ENCODE measurements at regions not wholly inside any gene's neighbourhood (a gene's known extent, or its start where the extent isn't known, plus 50 kb on each side); places are given as distances from the start of the nearest gene placed in this dataset.
"Not testable (repeated sequence)": the region's sequence is repeated elsewhere in the genome, so short reads cannot be mapped to it uniquely, and the experiment has no call there.

DNA sequence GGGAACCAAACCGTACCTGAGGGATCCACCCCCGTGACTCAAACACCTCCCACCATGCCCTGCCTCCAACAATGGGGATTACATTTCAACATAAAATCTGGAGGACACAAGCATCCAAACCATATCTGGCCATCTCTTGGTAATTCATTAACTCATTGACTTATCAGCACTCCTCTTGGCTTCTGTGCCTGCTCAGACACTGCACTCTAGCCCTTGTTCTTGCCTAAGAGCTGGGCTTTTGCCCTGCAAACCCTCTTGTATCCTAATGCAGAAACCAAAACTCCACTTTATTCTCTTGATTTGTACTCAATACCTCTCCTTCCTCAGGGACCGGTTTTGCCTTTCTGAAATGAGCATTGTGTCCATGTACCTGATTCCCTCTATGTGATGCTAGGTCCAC, 330.2 kb upstream of the FZD8 start:
- TF ChIP-seq, protein P1, sequence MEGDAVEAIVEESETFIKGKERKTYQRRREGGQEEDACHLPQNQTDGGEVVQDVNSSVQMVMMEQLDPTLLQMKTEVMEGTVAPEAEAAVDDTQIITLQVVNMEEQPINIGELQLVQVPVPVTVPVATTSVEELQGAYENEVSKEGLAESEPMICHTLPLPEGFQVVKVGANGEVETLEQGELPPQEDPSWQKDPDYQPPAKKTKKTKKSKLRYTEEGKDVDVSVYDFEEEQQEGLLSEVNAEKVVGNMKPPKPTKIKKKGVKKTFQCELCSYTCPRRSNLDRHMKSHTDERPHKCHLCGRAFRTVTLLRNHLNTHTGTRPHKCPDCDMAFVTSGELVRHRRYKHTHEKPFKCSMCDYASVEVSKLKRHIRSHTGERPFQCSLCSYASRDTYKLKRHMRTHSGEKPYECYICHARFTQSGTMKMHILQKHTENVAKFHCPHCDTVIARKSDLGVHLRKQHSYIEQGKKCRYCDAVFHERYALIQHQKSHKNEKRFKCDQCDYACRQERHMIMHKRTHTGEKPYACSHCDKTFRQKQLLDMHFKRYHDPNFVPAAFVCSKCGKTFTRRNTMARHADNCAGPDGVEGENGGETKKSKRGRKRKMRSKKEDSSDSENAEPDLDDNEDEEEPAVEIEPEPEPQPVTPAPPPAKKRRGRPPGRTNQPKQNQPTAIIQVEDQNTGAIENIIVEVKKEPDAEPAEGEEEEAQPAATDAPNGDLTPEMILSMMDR (IDR thresholded peaks at IDR 0.05; ENCODE audit: low read length, missing control alignments): no peak
- H3K4me3 ChIP-seq (replicated peaks; ENCODE audit: low read depth, low read length): no peak overlapping the region
- no peak for DNase-seq (ENCODE audit: low read depth)

- H3K4me3 ChIP-seq (replicated peaks; ENCODE audit: low read depth, low read length): no peak overlapping the region
- no peak for DNase-seq (ENCODE audit: low read depth)
- TF ChIP-seq, protein P1 (IDR thresholded peaks at IDR 0.05; ENCODE audit: low read length, missing control alignments): no peak
Measured at GRCh38 chr10:35971397-35971796, 329.3 kb upstream of the FZD8 start.

- TF ChIP-seq, protein P1 (IDR thresholded peaks at IDR 0.05; ENCODE audit: low read length, missing control alignments): no peak
- DNase-seq (ENCODE audit: low read depth): no peak
- no peak overlapping the region for H3K4me3 ChIP-seq (replicated peaks; ENCODE audit: low read depth, low read length)
Measured at GRCh38 chr10:35963685-35964084, 321.6 kb upstream of the FZD8 start.

DNA sequence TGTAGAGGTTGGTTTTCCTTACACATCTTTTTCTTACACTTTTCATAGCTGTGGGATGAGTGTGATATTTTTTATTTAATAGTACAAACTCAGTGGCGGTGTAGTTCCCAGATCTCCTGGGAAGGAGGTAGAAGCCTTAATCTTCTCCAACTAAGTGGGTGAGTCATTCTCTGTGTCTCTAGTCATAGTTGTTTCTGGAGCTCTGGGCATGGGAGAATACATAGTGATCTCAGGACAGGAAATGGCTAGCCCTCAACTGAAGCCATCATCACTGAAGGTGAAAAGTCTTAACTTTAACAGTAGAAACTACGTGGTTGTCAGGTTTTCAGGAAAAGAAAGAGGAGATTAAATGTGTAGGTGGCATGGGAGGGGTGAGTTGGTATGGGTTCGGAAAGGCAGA, 319.4 kb upstream of the FZD8 start:
- DNase-seq (ENCODE audit: low read depth): peak; percentile 24
- TF ChIP-seq, protein P1 (IDR thresholded peaks at IDR 0.05; ENCODE audit: low read length, missing control alignments): no peak

DNA sequence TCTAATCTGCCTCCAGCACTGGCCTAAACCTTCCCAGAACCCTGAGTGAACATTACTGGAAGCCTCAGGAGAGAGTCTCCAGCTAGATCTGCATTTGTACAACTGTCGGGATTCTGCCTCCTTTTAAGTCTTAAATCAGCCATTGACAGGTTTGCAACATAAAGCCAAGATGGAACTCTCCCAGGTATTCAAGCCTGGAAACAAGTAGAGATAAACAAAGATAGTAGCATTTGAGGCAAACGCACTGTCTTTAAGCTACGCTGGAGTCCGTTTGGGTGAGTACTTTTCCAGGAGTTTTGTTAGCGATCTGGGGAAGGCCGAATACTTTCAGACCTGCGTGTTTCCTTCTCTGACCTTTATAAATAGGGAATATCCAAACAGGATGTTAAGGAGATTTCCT, 317.2 kb upstream of the FZD8 start:
- DNase-seq (ENCODE audit: low read depth): no peak
- H3K4me3 ChIP-seq (replicated peaks; ENCODE audit: low read depth, low read length): no peak overlapping the region
- TF ChIP-seq, protein P1 (IDR thresholded peaks at IDR 0.05; ENCODE audit: low read length, missing control alignments): no peak

More for the DNA sequence above, 319.4 kb upstream of the FZD8 start:
- H3K4me3 ChIP-seq (replicated peaks; ENCODE audit: low read depth, low read length): no peak overlapping the region

- H3K4me3 ChIP-seq (replicated peaks; ENCODE audit: low read depth, low read length); DNase-seq (ENCODE audit: low read depth): not testable (repeated sequence)
Measured at GRCh38 chr10:35958609-35959008, 316.5 kb upstream of the FZD8 start.

- DNase-seq (ENCODE audit: low read depth): no peak
- TF ChIP-seq, protein P1 (IDR thresholded peaks at IDR 0.05; ENCODE audit: low read length, missing control alignments): no peak
- no peak overlapping the region for H3K4me3 ChIP-seq (replicated peaks; ENCODE audit: low read depth, low read length)
Measured at GRCh38 chr10:35950701-35951100, 308.6 kb upstream of the FZD8 start.
